ENCODE measurements at regions not wholly inside any gene's neighbourhood (a gene's known extent, or its start where the extent isn't known, plus 50 kb on each side); places are given as distances from the start of the nearest gene placed in this dataset.

- TF ChIP-seq CTCF (IDR thresholded peaks at IDR 0.05; ENCODE audit: low read depth, low read length, missing input control): no peak
- no peak for TF ChIP-seq SP1 (IDR thresholded peaks at IDR 0.05)
- no peak for TF ChIP-seq YY1 (IDR thresholded peaks at IDR 0.05)
- no peak for TF ChIP-seq TAF1 (conservative IDR thresholded peaks at IDR 0.05)
- no peak for TF ChIP-seq REST (IDR thresholded peaks at IDR 0.05)
- TF ChIP-seq EGR1 (IDR thresholded peaks at IDR 0.05; ENCODE audit: low read depth in 2 of 2): no peak
- TF ChIP-seq FOXA1 (IDR thresholded peaks at IDR 0.05): no peak
- no peak for TF ChIP-seq GABPA (IDR thresholded peaks at IDR 0.05 in 1 of 2, conservative IDR thresholded peaks at IDR 0.05 in 1 of 2)
Observed at GRCh38 chr2:33665039-33665438, 65.9 kb upstream of the FAM98A start.
